ENCODE measurements at regions not wholly inside any gene's neighbourhood (a gene's known extent, or its start where the extent isn't known, plus 50 kb on each side); places are given as distances from the start of the nearest gene placed in this dataset.
"Not testable (repeated sequence)": the region's sequence is repeated elsewhere in the genome, so short reads cannot be mapped to it uniquely, and the experiment has no call there.

- intact Hi-C loops (cut with DNase I): no loop called here
- no peak for DNase-seq
Measured at GRCh38 chr2:131635611-131636010, 107.9 kb downstream of the CCDC74A start.

DNA sequence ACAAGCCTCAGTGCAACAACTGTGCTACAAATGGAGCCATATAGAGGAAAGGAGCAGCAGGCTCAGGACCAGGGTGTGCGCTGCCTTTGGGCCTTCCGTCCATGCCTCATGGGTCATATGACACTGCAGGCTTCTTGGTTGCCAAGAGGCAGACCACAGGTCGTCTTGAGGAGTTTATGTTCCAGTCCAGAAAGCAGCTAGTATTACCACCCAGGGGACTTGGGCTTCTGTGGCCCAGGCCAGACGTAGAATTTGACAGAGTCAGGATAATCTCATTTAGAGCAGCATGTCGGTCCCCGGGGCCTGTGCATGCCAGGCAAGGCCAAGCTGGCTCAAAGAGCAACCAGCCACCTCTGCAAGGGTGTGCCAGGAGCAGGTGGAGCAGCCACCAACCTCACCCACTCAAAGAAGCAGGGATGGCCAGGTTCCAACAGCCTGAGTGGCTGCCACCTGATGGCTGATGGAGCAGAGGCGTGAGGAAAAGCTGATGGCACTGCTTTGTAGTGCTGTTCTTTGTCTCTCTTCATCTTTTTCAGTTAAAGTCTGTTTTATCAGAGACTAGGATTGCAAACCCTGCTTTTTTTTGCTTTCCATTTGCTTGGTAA is 109.1 kb downstream of the CCDC74A start:
- intact Hi-C loops (cut with DNase I); DNase-seq: not testable (repeated sequence)

GRCh38 chr2:131639001-131639620 is 111.4 kb downstream of the CCDC74A start:
- not testable (repeated sequence) for DNase-seq

DNA sequence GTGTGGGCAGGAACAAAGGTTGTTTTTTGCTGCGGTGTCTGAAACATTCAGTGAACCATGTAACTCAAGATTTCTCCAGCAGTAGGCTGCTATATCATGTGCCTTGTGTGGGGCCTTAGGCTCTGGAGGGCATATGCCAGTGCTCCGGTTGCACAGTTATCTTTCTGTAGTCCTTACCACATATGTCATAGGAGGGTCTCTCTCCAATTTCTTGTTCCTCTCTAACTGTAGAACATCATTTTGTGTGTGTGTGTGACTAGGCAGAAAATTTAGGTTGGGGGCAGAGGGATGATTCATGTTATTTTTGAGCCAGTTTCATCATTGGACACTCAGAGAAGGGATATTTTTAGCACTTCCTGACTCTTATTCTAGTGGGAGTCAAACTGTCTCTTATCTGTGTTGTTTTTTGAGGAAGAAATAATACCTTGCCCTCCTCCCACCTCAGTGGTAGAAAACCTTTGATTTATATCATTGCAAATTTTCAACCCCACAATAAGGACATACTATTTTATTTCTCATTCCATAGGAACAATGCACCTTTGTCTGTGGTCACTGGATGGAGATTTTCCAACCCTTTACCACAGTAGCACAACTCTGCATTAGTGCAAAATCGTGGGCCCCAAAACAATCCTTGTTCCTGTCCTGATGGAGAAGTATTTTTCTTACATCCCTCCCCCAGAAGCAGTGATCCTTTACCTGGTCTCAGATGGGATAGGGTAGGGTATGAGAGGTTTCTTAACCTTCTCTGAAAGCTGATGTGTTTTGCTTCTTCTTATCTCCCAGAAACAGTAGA is 113.9 kb downstream of the CCDC74A start:
- intact Hi-C loops (cut with DNase I): no loop called here
- DNase-seq: no peak

More at GRCh38 chr2:131639001-131639620, 111.4 kb downstream of the CCDC74A start:
- intact Hi-C loops (cut with DNase I): not testable (repeated sequence)

DNA sequence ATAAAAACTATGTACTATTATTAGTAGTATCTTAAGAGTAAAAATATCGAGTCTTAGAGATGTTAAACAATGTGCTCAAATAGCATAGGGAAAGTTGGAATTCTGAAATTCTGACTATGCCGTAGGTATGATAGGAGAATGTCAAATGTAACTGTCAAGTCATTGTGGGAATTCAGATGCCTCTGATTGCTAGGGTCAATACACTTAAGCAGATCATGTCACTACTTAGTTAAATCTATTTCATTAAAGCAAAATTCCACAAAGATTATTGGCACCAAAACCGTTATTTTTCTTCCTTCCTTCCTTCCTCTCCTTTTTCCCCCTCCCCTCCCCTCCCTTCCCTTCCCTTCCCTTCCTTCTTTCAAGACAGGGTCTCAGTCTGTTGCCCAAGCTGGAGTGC is 115.5 kb downstream of the CCDC74A start:
- DNase-seq; intact Hi-C loops (cut with DNase I): not testable (repeated sequence)

DNA sequence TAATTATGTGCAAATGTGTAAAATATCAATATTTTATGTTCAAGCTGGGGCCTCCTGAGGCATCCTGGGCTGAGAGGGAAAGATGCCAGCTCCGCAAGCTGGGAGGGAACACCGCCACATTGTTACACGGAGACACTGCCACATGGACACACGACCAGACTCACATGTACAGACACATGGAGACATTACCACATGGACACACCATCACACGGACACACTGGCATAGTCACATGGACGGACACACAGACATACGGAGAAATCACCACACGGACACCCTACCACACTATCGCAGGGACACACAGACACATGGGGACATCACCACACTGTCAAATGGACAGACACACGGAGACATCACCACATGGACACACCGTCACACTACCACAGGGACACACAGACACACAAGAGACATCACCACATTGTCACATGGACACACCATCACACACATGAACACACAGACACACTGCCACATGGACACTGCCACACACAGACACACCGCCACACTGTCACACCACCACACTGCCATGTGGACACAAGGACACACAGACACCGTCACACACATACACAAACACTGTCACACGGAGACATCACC is 117.6 kb downstream of the CCDC74A start:
- intact Hi-C loops (cut with DNase I): no loop called here
- DNase-seq: no peak

GRCh38 chr2:131646220-131646619 is 118.5 kb downstream of the CCDC74A start:
- DNase-seq; intact Hi-C loops (cut with DNase I): not testable (repeated sequence)

DNA sequence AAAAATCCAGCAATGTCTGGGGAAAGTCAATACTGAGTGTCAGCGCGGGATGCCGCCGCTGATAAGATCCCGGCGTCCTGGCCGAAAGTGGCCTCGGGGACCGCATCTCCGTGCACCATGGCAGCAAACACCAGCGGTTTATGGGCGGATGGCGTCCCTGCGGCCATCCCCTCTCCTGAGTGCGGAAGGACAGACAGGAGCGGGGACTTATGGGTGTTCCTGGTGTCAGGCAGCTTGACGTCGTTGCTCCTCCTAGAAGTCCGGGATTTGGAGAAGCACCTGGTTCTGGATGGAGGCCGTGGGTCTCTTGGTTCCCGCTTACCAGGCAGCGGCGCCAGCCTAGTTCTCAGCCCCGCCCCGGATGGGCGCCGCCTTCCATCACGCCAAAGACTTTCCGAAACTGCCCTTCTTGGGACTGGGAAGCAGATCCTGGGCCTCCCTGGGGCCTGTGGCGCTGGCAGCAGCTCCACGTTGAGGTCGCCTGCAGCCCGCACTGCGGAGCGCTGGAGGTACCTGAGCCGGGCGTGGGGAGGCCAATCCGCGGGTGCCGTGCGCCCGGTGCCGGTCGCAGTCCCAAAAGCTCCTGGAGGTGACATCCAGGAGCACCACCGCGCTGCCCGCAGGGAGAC is 119.1 kb downstream of the CCDC74A start:
- DNase-seq: peak in 1 of 42 donors; percentile 12

DNA sequence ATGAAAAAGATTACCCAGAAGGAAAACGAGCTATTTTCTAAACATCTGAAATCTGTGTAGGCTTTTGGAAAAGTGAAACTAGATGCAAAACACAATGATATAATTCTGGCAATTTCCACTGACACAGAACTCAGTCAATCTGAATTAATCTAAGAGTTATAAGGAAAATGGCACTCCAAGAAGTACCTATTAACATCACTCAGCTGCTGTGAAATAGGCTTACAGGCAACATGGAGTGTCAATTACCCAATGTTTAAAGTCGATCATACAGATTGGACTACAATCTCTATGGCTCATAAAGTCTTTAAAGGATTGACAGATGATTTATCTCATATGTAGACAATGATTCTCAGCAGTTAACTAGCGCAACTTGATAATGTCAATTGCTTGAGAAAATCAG is 120.9 kb downstream of the CCDC74A start:
- intact Hi-C loops (cut with DNase I); DNase-seq: not testable (repeated sequence)

More for the DNA sequence above, 119.1 kb downstream of the CCDC74A start:
- intact Hi-C loops (cut with DNase I): no loop called here

- DNase-seq; intact Hi-C loops (cut with DNase I): not testable (repeated sequence)
Measured at GRCh38 chr2:131652246-131652645, 124.6 kb downstream of the CCDC74A start.

GRCh38 chr2:131654107-131654506 is 126.4 kb downstream of the CCDC74A start:
- DNase-seq; intact Hi-C loops (cut with DNase I): not testable (repeated sequence)

DNA sequence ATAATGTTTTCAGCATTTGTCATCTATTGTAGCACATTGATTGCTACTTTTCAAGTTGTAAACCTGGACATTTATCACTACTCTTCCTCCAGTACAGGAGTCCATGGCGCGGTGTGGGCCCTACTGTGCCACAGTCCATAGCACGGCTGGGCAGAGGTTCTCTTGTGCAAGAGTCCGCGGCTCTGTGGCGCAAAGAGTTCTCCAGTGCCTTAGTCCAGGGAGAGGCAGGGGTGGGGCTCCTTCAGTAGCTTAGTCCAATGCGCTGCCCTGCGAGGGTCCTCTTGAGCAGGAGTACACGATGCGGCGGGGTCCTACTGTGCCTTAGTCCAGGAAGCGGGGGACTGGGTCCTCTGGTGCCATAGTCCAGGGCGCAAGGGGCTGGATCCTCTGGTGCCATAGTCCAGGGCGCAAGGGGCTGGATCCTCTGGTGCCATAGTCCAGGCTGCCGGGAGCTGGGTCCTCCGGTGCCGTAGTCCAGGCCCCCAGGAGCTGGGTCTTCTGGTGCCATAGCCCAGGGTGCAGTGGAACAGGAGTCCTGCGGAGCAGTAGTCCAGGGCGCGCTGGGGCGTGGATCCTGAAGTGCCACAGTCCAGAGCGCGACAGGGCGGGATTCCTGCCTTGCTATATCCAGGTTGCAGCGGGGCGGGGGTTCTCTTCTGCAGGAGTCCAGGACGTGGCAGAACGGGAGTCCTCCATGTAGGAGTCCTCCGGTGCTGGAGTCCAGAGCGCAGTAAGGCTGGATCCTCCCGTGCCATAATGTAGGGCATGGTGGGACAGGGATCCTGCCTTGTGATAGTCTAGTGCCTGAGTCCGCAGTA is 129.3 kb downstream of the CCDC74A start:
- DNase-seq: no peak
- intact Hi-C loops (cut with DNase I): no loop called here

- intact Hi-C loops (cut with DNase I): no loop called here
- DNase-seq: no peak
Measured at GRCh38 chr2:131657895-131658768, 130.4 kb downstream of the CCDC74A start.

DNA sequence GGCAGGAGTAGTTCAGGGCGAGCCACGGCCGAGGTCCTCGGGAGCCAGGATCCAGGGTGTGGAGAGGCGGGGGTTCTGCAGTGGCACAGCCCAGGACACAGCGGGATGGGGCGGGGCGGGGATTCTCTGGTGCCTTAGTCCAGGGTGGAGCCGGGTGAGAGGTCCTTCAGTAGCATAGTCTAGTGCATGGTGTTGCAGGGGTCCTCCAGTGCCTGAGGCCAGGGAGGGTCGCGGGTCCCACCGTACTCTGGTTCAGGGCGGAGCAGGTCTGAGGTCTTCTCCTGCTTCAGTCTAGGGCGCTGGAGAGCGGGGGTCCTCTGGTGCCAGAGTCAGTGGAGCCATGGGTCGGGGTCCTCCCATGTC is 131.1 kb downstream of the CCDC74A start:
- DNase-seq: no peak
- intact Hi-C loops (cut with DNase I): no loop called here

GRCh38 chr2:131659168-131659572 is 131.5 kb downstream of the CCDC74A start:
- intact Hi-C loops (cut with DNase I): no loop called here
- DNase-seq: no peak

GRCh38 chr2:131661101-131661782 is 133.6 kb downstream of the CCDC74A start:
- DNase-seq: peak in 1 of 42 donors; percentile 19
- intact Hi-C loops (cut with DNase I): not testable (repeated sequence)

All from head of caudate nucleus (tissue), 42 donors.